ENCODE measurements at regions not wholly inside any gene's neighbourhood (a gene's known extent, or its start where the extent isn't known, plus 50 kb on each side); places are given as distances from the start of the nearest gene placed in this dataset.

GRCh38 chr11:93942176-93942575 lies 79.0 kb upstream of the HEPHL1 start:
- TF ChIP-seq, protein P1, sequence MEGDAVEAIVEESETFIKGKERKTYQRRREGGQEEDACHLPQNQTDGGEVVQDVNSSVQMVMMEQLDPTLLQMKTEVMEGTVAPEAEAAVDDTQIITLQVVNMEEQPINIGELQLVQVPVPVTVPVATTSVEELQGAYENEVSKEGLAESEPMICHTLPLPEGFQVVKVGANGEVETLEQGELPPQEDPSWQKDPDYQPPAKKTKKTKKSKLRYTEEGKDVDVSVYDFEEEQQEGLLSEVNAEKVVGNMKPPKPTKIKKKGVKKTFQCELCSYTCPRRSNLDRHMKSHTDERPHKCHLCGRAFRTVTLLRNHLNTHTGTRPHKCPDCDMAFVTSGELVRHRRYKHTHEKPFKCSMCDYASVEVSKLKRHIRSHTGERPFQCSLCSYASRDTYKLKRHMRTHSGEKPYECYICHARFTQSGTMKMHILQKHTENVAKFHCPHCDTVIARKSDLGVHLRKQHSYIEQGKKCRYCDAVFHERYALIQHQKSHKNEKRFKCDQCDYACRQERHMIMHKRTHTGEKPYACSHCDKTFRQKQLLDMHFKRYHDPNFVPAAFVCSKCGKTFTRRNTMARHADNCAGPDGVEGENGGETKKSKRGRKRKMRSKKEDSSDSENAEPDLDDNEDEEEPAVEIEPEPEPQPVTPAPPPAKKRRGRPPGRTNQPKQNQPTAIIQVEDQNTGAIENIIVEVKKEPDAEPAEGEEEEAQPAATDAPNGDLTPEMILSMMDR (IDR thresholded peaks at IDR 0.05) = no peak
- TF ChIP-seq POLR2A (IDR thresholded peaks at IDR 0.05) (no peak), POLR2AphosphoS5 (IDR thresholded peaks at IDR 0.05) (no peak)

Measured in prostate gland (tissue), 2 donors.